ENCODE measurements at regions not wholly inside any gene's neighbourhood (a gene's known extent, or its start where the extent isn't known, plus 50 kb on each side); places are given as distances from the start of the nearest gene placed in this dataset.

DNA sequence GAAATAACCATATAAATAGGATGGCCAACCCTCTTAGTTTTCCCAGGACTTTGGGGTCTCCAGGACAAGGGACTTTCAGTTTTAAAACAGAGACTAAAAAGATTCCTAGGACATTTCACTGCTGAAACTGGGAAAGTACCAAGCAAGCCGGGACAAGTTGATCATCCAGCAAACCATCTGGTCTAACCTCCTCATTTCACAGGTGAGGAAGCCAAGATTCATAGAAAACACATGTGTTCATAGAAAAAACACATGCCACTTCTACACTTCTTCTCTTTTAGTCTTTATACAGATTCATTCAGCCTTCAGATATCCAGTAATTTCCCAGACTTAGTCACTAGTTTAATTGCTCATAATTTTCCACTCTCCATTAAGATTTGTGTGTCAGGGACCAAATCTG, 165.6 kb upstream of the CCDC54 start:
- Histone ChIP-seq H3K27ac (no peak overlapping the region), H3K4me2 (ENCODE audit: low read length) (no peak overlapping the region), H3K4me3 (ENCODE audit: low read depth, low read length) (no peak overlapping the region), H3K79me2 (no peaks in the 10 kb centered on the region), H3K4me1 (peaks cover 19% of the 10 kb centered on the region), H3K27me3 (ENCODE audit: control insufficient read depth, insufficient read depth, low read length) (no peaks in the 10 kb centered on the region), H3K9me3 (ENCODE audit: control insufficient read depth, low read length) (no peaks in the 10 kb centered on the region), H3K9ac (no peak overlapping the region), H2AFZ (no peak overlapping the region), H3K36me3 (ENCODE audit: control insufficient read depth, insufficient read depth, low read length) (no peaks in the 10 kb centered on the region)
- TF ChIP-seq, protein P1, sequence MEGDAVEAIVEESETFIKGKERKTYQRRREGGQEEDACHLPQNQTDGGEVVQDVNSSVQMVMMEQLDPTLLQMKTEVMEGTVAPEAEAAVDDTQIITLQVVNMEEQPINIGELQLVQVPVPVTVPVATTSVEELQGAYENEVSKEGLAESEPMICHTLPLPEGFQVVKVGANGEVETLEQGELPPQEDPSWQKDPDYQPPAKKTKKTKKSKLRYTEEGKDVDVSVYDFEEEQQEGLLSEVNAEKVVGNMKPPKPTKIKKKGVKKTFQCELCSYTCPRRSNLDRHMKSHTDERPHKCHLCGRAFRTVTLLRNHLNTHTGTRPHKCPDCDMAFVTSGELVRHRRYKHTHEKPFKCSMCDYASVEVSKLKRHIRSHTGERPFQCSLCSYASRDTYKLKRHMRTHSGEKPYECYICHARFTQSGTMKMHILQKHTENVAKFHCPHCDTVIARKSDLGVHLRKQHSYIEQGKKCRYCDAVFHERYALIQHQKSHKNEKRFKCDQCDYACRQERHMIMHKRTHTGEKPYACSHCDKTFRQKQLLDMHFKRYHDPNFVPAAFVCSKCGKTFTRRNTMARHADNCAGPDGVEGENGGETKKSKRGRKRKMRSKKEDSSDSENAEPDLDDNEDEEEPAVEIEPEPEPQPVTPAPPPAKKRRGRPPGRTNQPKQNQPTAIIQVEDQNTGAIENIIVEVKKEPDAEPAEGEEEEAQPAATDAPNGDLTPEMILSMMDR (IDR thresholded peaks at IDR 0.05) = no peak

DNA sequence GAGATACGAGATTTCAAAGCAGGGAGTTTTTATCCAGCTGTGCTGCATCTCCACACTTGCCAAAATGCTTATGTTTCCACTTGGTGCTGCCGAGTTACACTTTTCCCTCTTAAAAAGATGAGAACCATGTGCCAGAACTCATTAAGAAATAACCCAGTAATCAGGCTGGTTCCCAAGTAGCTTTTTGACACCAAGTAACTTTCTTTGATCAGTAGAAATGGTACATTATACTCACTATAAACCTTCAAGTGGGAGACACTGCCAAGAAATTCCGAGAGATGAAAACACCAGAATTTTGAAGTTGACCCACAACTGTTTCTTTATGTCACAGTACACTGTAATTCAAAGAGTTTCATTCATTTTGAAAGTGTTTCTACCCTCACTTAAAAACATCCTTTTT, 164.6 kb upstream of the CCDC54 start:
- TF ChIP-seq, protein P1 (IDR thresholded peaks at IDR 0.05) = no peak
- Histone ChIP-seq H3K4me1 (peaks cover 15% of the 10 kb centered on the region), H3K4me3 (ENCODE audit: low read depth, low read length) (no peak overlapping the region), H3K27ac (no peak overlapping the region), H3K79me2 (no peaks in the 10 kb centered on the region), H3K36me3 (ENCODE audit: control insufficient read depth, insufficient read depth, low read length) (no peaks in the 10 kb centered on the region), H3K27me3 (ENCODE audit: control insufficient read depth, insufficient read depth, low read length) (no peaks in the 10 kb centered on the region), H3K9me3 (ENCODE audit: control insufficient read depth, low read length) (no peaks in the 10 kb centered on the region), H3K9ac (no peak overlapping the region), H2AFZ (no peak overlapping the region), H3K4me2 (ENCODE audit: low read length) (no peak overlapping the region)

DNA sequence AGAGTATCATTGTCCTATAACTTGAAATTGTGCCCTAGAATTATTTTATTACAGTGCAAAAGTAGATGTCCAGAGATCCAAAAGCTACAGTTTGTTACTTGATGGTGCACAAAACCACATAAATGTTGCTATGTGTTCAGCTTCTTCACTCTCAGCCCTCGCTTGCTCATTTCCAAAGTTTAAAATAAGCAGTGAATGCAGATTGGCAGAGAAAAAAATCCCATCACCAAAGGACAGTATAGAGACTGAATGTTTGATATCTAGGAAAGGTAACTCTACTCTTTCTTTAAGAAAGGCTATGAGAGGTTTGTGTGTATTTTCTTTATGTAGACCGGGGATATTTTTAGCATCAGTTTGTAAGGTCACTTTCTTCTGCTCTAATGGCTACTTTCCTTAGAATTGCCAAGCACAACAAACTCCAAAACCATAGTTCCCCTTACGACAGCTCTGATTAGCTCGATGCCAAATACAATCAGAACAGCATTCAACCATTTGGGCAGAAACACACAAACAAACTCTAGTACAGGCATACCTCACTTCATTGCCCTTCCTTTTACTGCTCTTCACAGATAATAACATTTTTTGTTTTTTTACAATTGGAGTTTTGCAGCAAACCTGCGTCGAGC, 164.1 kb upstream of the CCDC54 start:
- no peak overlapping the region for H3K27ac ChIP-seq
- H3K9me3 ChIP-seq (ENCODE audit: control insufficient read depth, low read length) = no peaks in the 10 kb centered on the region
- peaks cover 10% of the 10 kb centered on the region for H3K4me1 ChIP-seq
- H3K4me2 ChIP-seq (ENCODE audit: low read length) = no peak overlapping the region
- TF ChIP-seq, protein P1 (IDR thresholded peaks at IDR 0.05) = no peak
- no peak overlapping the region for H3K9ac ChIP-seq
- H3K36me3 ChIP-seq (ENCODE audit: control insufficient read depth, insufficient read depth, low read length) = no peaks in the 10 kb centered on the region
- H3K27me3 ChIP-seq (ENCODE audit: control insufficient read depth, insufficient read depth, low read length) = no peaks in the 10 kb centered on the region
- H3K4me3 ChIP-seq (ENCODE audit: low read depth, low read length) = no peak overlapping the region
- H3K79me2 ChIP-seq = no peaks in the 10 kb centered on the region
- H2AFZ ChIP-seq = no peak overlapping the region

DNA sequence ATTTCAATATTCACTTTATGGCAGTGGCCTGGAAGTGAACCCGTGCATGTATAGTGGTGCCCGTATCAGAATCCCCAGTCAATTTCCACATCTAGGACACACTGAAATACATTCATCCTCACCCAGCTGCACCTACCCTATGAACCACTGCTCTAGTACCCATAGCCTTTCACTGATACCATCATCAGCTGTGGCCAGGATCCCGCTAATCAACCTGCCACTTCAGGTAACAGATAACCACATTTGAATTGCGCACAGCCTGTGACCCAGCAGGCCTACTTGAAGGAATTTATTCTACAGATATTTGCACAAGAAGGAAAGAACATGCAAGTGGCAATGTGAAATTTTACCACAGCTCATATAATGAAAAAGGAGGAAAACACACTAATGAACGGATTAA, 161.0 kb upstream of the CCDC54 start:
- H3K79me2 ChIP-seq = peaks cover 5% of the 10 kb centered on the region
- H3K36me3 ChIP-seq (ENCODE audit: control insufficient read depth, insufficient read depth, low read length) = no peaks in the 10 kb centered on the region
- H3K27ac ChIP-seq = no peak overlapping the region

More for the DNA sequence above, 161.0 kb upstream of the CCDC54 start:
- Histone ChIP-seq H2AFZ (no peak overlapping the region), H3K9me3 (ENCODE audit: control insufficient read depth, low read length) (no peaks in the 10 kb centered on the region), H3K27me3 (ENCODE audit: control insufficient read depth, insufficient read depth, low read length) (no peaks in the 10 kb centered on the region), H3K4me3 (ENCODE audit: low read depth, low read length) (no peak overlapping the region), H3K4me2 (ENCODE audit: low read length) (no peak overlapping the region), H3K9ac (no peak overlapping the region), H3K4me1 (no peaks in the 10 kb centered on the region)
- TF ChIP-seq, protein P1 (IDR thresholded peaks at IDR 0.05) = no peak

Measured in parathyroid adenoma (tissue), 2 donors.